K562 (cell line): ENCODE measurements at regions not wholly inside any gene's neighbourhood (a gene's known extent, or its start where the extent isn't known, plus 50 kb on each side); places are given as distances from the start of the nearest gene placed in this dataset.

Experiments used
- ATAC-seq: fragments of 200-7000 bp; cut with Tn5 transposase; 3 replicates; pipeline ENCODE4 v1.9.1; 2020; ENCODE audit warnings: moderate library complexity
- BruUV-seq: library from RNA; stranded (reverse); fragments of 400-500 nt; replicated peaks from 2 replicates; lab custom pipeline; 2021; lab: Mats Ljungman, UMichigan
- CTCF ChIA-PET: fragments of 300-600 bp; formaldehyde crosslinking; extraction: SDS; loops from one replicate; lab custom pipeline; 2021; ENCODE audit warnings: low intra/inter-chr PET ratio; lab: Yijun Ruan, JAX
- POLR2A ChIA-PET: fragments of 300-600, 350-650 bp; sonication (Branson Sonifier 250); formaldehyde crosslinking; extraction: SDS; loops from one replicate; lab custom pipeline; 2021; ENCODE audit warnings: antibody characterized with exemption, inconsistent platforms; lab: Yijun Ruan, JAX
- DNase-seq, 4 experiments: peaks; one replicate each; pipeline versions ENCODE4 v3.0.0 to v3.0.0-alpha.2; 2011 to 2018; ENCODE audit warnings: low spot score in 3 of 4, mixed read lengths in 3 of 4; ENCODE audit errors: extremely low read depth in 1 of 4
- FAIRE-seq: peaks from 2 replicates; lab custom pipeline; 2011; peaks lifted over from hg19 to GRCh38; lab: Jason Lieb, UNC
- H2AFZ ChIP-seq: 2 replicates; pipeline ENCODE4 v1.6.0; 2011; ENCODE audit warnings: low read depth, low read length, control low read depth, inconsistent platforms
- H3K27ac ChIP-seq: fragments of 200-600 bp; 3 replicates; pipeline ENCODE4 v1.8.0; 2011; ENCODE audit warnings: low read depth, mild to moderate bottlenecking, control low read depth, inconsistent platforms, low read length, moderate library complexity, mixed read lengths; ENCODE audit errors: extremely low read depth
- H3K27me3 ChIP-seq, 2 experiments: fragments of 300-600 bp in 1 of 2; 2 replicates in 1 of 2; 3 replicates in 1 of 2; pipeline versions ENCODE4 v1.6.0 to v1.8.0; 2011; ENCODE audit warnings: inconsistent platforms in 2 of 2, low read length in 2 of 2, mild to moderate bottlenecking in 1 of 2, mixed read lengths in 1 of 2, moderate library complexity in 1 of 2; ENCODE audit not compliant: control insufficient read depth in 2 of 2, insufficient read depth in 2 of 2
- H3K36me3 ChIP-seq: fragments of 300-600 bp; 3 replicates; pipeline ENCODE4 v1.8.0; 2011; ENCODE audit warnings: mild to moderate bottlenecking, low read length, inconsistent platforms; ENCODE audit not compliant: control insufficient read depth, insufficient read depth
- H3K4me1 ChIP-seq, 2 experiments: fragments of 200-600 bp in 1 of 2; replicated peaks in 1 of 2; 2 replicates in 1 of 2; 3 replicates in 1 of 2; pipeline versions ENCODE4 v1.5.1 to v1.8.0; 2011; ENCODE audit warnings: inconsistent platforms in 2 of 2, low read length in 2 of 2, mild to moderate bottlenecking in 1 of 2, mixed read lengths in 1 of 2, moderate library complexity in 1 of 2; ENCODE audit not compliant: control insufficient read depth in 2 of 2, insufficient read depth in 2 of 2
- H3K4me2 ChIP-seq: 2 replicates; pipeline ENCODE4 v1.6.1; 2011; ENCODE audit warnings: low read length, control low read depth, inconsistent platforms, mixed read lengths; ENCODE audit not compliant: insufficient read depth
- H3K4me3 ChIP-seq: fragments of 200-600 bp; sonication (generic), shearing (Covaris generic); 2 replicates; pipeline ENCODE4 v1.5.1; 2016; ENCODE audit warnings: control low read depth, inconsistent platforms
- H3K79me2 ChIP-seq: fragments of 200-600 bp; 3 replicates; pipeline ENCODE4 v1.8.0; 2011; ENCODE audit warnings: low read length, inconsistent platforms; ENCODE audit not compliant: control insufficient read depth, insufficient read depth
- H3K9ac ChIP-seq, 2 experiments: 2 replicates each; pipeline versions ENCODE4 v1.6.0 to v1.6.1; 2011; ENCODE audit warnings: low read depth in 2 of 2, low read length in 2 of 2, control low read depth in 1 of 2, inconsistent platforms in 1 of 2, mild to moderate bottlenecking in 1 of 2, mixed read lengths in 1 of 2; ENCODE audit not compliant: insufficient read depth in 1 of 2
- H3K9me1 ChIP-seq: one replicate; pipeline ENCODE4 v1.6.0; 2011; ENCODE audit warnings: inconsistent platforms, mild to moderate bottlenecking, low read length, moderate library complexity; ENCODE audit not compliant: control insufficient read depth, insufficient read depth
- H3K9me3 ChIP-seq: replicated peaks from 2 replicates; pipeline ENCODE4 v1.5.1; 2011; ENCODE audit warnings: low read depth, low read length, inconsistent platforms; ENCODE audit not compliant: control insufficient read depth, insufficient read depth
- H4K20me1 ChIP-seq: replicated peaks from 2 replicates; pipeline ENCODE4 v1.6.1; 2011; ENCODE audit warnings: low read length, inconsistent platforms, mixed read lengths; ENCODE audit not compliant: control insufficient read depth, insufficient read depth
- COPS2 ChIP-seq: fragments of 450-650 bp; conservative IDR thresholded peaks from 2 replicates; pipeline ENCODE4 v1.6.1; 2016; ENCODE audit warnings: mild to moderate bottlenecking, moderate library complexity
- CREB3 ChIP-seq: fragments of 450-650 bp; conservative IDR thresholded peaks from 2 replicates; pipeline ENCODE4 v1.6.1; 2016; ENCODE audit warnings: missing genetic modification characterization, low read depth, mild to moderate bottlenecking, missing compliant biosample characterization, moderate library complexity
- GABPB2 ChIP-seq: fragments of 250-450 bp; sonication (Bioruptor Pico); conservative IDR thresholded peaks from 2 replicates; pipeline ENCODE4 v1.5.1; 2021; ENCODE audit warnings: mild to moderate bottlenecking
- POU5F1 ChIP-seq: fragments of 150-350 bp; IDR thresholded peaks from 2 replicates; pipeline ENCODE4 v1.6.1; 2014; ENCODE audit warnings: borderline replicate concordance, low read length, low read depth, mild to moderate bottlenecking; ENCODE audit not compliant: partially characterized antibody
- RBFOX2 ChIP-seq: fragments of 200-400 bp; formaldehyde crosslinking; IDR thresholded peaks from 2 replicates; pipeline ENCODE4 v1.6.1; 2017; ENCODE audit warnings: low read depth, mild to moderate bottlenecking, low read length, moderate library complexity
- TBP ChIP-seq: optimal IDR thresholded peaks from 2 replicates; pipeline ENCODE3; 2011; ENCODE audit warnings: low read depth, low read length, improper control_type of control experiment
- THAP12 ChIP-seq: fragments of 250-450 bp; sonication (Bioruptor Pico); IDR thresholded peaks from 2 replicates; pipeline ENCODE4 v1.9.0; 2021; ENCODE audit warnings: mild to moderate bottlenecking, inconsistent platforms
- XRCC4 ChIP-seq: IDR thresholded peaks from one replicate; pipeline ENCODE4 v1.6.1; 2011; ENCODE audit not compliant: insufficient read depth, insufficient read length; ENCODE audit errors: extremely low read depth
- ZBTB2 ChIP-seq: fragments of 450-650 bp; IDR thresholded peaks from 2 replicates; pipeline ENCODE4 v1.6.1; 2016; ENCODE audit warnings: antibody characterized with exemption
- ZNF134 ChIP-seq: fragments of 250-450 bp; sonication (Bioruptor Pico); conservative IDR thresholded peaks from 2 replicates; pipeline ENCODE4 v1.4.0; 2020
- ZNF174 ChIP-seq: fragments of 250-450 bp; sonication (Bioruptor Pico); IDR thresholded peaks from 2 replicates; pipeline ENCODE4 v1.4.0; 2020; ENCODE audit warnings: mild to moderate bottlenecking
- ZNF354B ChIP-seq: fragments of 250-450 bp; sonication (Bioruptor Pico); IDR thresholded peaks from 2 replicates; pipeline ENCODE4 v1.4.0; 2020
- ZNF507 ChIP-seq: conservative IDR thresholded peaks from 2 replicates; pipeline ENCODE4 v1.6.1; 2017; ENCODE audit warnings: missing genetic modification characterization, missing compliant biosample characterization
- ZNF511 ChIP-seq: sonication (generic); formaldehyde crosslinking; IDR thresholded peaks from 2 replicates; pipeline ENCODE4 v1.8.0; 2022; ENCODE audit warnings: mild to moderate bottlenecking, missing genetic modification reagents
- WGBS: fragments of 100-300 bp; shearing (Covaris generic); methylation state at CpG from one replicate; pipeline ENCODE4 v1.1.6; 2016; ENCODE audit warnings: low coverage, mixed read lengths; ENCODE audit not compliant: insufficient coverage; ENCODE audit errors: missing lambda C conversion rate; 5-methylcytosine and 5-hydroxymethylcytosine counted together
- in situ Hi-C: fragments of 300-500 bp; cut with MboI; formaldehyde crosslinking; loops from 4 replicates; pipeline ENCODE4 v1.15.0; 2018; ENCODE audit warnings: inconsistent platforms, mixed read lengths
- intact Hi-C: fragments of 100-400 bp; cut with micrococcal nuclease; formaldehyde crosslinking; loops from 2 replicates; pipeline ENCODE4 v1.14.2; 2022
- TF ChIP-seq, protein P1 (sequence below): fragments of 250-450 bp; sonication (Bioruptor Pico); IDR thresholded peaks from 2 replicates; pipeline ENCODE4 v1.8.0; 2021; ENCODE audit warnings: moderate library complexity, mild to moderate bottlenecking, inconsistent platforms

- TF ChIP-seq ZNF507 (tag): no peak
- TF ChIP-seq GABPB2: no peak
- no peak for TF ChIP-seq POU5F1
- no peak for TF ChIP-seq COPS2
- no peak for TF ChIP-seq ZNF134 (CRISPR knock-in tag)
- no peak for TF ChIP-seq RBFOX2
- TF ChIP-seq CREB3 (tag): no peak
Measured at GRCh38 chr4:104969394-104970082, 177.1 kb upstream of the TET2 start (continued).

DNA sequence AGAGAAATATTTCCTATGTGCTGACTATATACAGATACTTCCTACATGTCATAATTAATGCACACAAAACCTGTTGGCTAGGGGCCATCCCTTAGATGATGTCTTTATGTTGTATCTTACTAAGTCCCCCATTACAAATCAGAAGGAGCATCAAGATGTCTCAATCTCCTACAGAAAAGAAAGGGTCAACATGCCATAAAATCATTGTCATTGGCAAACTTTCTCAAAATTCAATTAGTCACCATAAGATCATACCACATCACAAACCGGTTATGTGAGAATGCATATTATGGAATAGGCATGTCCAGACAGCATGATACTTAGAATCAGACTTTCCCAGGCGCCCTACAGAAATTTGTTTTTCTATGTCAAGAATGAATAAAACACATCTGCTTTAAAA, 175.2 kb upstream of the TET2 start:
- WGBS: 0% methylated on average over 2 of the region's 2 CpGs
- Histone ChIP-seq H3K9me1 (no peaks in the 10 kb centered on the region), H2AFZ (no peak overlapping the region), H4K20me1 (no peaks in the 10 kb centered on the region), H3K36me3 (no peaks in the 10 kb centered on the region), H3K4me3 (no peak overlapping the region), H3K27ac (no peak overlapping the region), H3K27me3 (no peaks in the 10 kb centered on the region), H3K4me1 (no peaks in the 10 kb centered on the region), H3K4me2 (no peak overlapping the region), H3K9me3 (no peaks in the 10 kb centered on the region), H3K79me2 (no peaks in the 10 kb centered on the region), H3K9ac (no peak overlapping the region)
- no TSS peak for BruUV-seq
- intact Hi-C loops (no loop called here), in situ Hi-C loops (no loop called here)
- DNase-seq (no peak), FAIRE-seq (no peak), ATAC-seq (no peak)
- ChIA-PET POLR2A (interaction anchor here (0.7 kb wide), 1 partner anchor 20 kb away, joined by 3 read pairs; no protein-coding TSS in a partner anchor), CTCF (no interaction called here)
- TF ChIP-seq TBP: no peak
- TF ChIP-seq ZNF174 (CRISPR knock-in tag): no peak
- no peak for TF ChIP-seq THAP12 (CRISPR knock-in tag)
- TF ChIP-seq, protein P1, sequence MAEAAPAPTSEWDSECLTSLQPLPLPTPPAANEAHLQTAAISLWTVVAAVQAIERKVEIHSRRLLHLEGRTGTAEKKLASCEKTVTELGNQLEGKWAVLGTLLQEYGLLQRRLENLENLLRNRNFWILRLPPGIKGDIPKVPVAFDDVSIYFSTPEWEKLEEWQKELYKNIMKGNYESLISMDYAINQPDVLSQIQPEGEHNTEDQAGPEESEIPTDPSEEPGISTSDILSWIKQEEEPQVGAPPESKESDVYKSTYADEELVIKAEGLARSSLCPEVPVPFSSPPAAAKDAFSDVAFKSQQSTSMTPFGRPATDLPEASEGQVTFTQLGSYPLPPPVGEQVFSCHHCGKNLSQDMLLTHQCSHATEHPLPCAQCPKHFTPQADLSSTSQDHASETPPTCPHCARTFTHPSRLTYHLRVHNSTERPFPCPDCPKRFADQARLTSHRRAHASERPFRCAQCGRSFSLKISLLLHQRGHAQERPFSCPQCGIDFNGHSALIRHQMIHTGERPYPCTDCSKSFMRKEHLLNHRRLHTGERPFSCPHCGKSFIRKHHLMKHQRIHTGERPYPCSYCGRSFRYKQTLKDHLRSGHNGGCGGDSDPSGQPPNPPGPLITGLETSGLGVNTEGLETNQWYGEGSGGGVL (CRISPR knock-in tag): no peak
- TF ChIP-seq ZNF354B (CRISPR knock-in tag): no peak
- no peak for TF ChIP-seq XRCC4
- no peak for TF ChIP-seq ZBTB2
- no peak for TF ChIP-seq ZNF511 (CRISPR knock-in tag)
